HEK293 (cell line): ENCODE measurements at regions not wholly inside any gene's neighbourhood (a gene's known extent, or its start where the extent isn't known, plus 50 kb on each side); places are given as distances from the start of the nearest gene placed in this dataset.

Experiments used
- CTCF ChIA-PET: fragments of 350-600 bp; formaldehyde crosslinking; extraction: SDS; loops from one replicate; lab custom pipeline; 2021; ENCODE audit warnings: antibody characterized with exemption; lab: Yijun Ruan, JAX
- POLR2A ChIA-PET: fragments of 300-600 bp; formaldehyde crosslinking; extraction: SDS; loops from one replicate; lab custom pipeline; 2020; ENCODE audit warnings: antibody characterized with exemption, inconsistent platforms; lab: Yijun Ruan, JAX
- H3K27ac ChIP-seq: fragments of 200-500 bp; sonication (Bioruptor generic); 2 replicates; pipeline ENCODE4 v1.5.1; 2014; ENCODE audit warnings: low read depth, low read length, control low read depth, inconsistent platforms; ENCODE audit errors: extremely low read depth
- H3K36me3 ChIP-seq, 2 experiments: fragments of 200-500 bp in 1 of 2; sonication (Bioruptor generic) in 1 of 2; 1 replicate in 1 of 2; 2 replicates in 1 of 2; pipeline ENCODE4 v1.5.1; 2014 to 2017; ENCODE audit warnings: inconsistent platforms in 2 of 2, low read length in 2 of 2; ENCODE audit not compliant: control insufficient read depth in 2 of 2, insufficient read depth in 1 of 2
- H3K4me1 ChIP-seq: fragments of 200-500 bp; sonication (Bioruptor generic); 2 replicates; pipeline ENCODE4 v1.5.1; 2014; ENCODE audit warnings: mild to moderate bottlenecking, low read length, inconsistent platforms; ENCODE audit not compliant: control insufficient read depth, insufficient read depth
- H3K4me3 ChIP-seq: 2 replicates; pipeline ENCODE4 v1.5.1; 2011; ENCODE audit warnings: low read depth, mild to moderate bottlenecking, control low read depth, low read length, moderate library complexity
- H3K9me3 ChIP-seq: fragments of 200-500 bp; sonication (Bioruptor generic); 2 replicates; pipeline ENCODE4 v1.5.1; 2014; ENCODE audit warnings: low read depth, low read length, inconsistent platforms; ENCODE audit not compliant: control insufficient read depth, insufficient read depth
- FEZF1 ChIP-seq: fragments of 450-650 bp; formaldehyde crosslinking; IDR thresholded peaks from 2 replicates; pipeline ENCODE4 v1.5.1; 2016; ENCODE audit warnings: missing biosample characterization, missing genetic modification characterization
- HOXA7 ChIP-seq: sonication (generic); formaldehyde crosslinking; IDR thresholded peaks from 2 replicates; pipeline ENCODE4 v1.8.1; 2022; ENCODE audit warnings: missing genetic modification reagents, borderline replicate concordance
- KLF16 ChIP-seq: fragments of 450-650 bp; formaldehyde crosslinking; IDR thresholded peaks from 2 replicates; pipeline ENCODE4 v1.5.1; 2017; ENCODE audit warnings: missing biosample characterization, missing genetic modification characterization
- REPIN1 ChIP-seq: fragments of 450-650 bp; formaldehyde crosslinking; IDR thresholded peaks from 2 replicates; pipeline ENCODE4 v1.5.1; 2017; ENCODE audit warnings: missing biosample characterization, missing genetic modification characterization, low read depth
- YY1 ChIP-seq: fragments of 450-650 bp; formaldehyde crosslinking; IDR thresholded peaks from 2 replicates; pipeline ENCODE4 v1.5.1; 2018; ENCODE audit warnings: missing biosample characterization, missing genetic modification characterization
- ZBTB17 ChIP-seq: fragments of 450-650 bp; formaldehyde crosslinking; IDR thresholded peaks from 2 replicates; pipeline ENCODE4 v1.5.1; 2016; ENCODE audit warnings: missing biosample characterization, missing genetic modification characterization
- ZFP3 ChIP-seq: fragments of 450-650 bp; formaldehyde crosslinking; IDR thresholded peaks from 2 replicates; pipeline ENCODE4 v1.5.1; 2016; ENCODE audit warnings: low read depth, missing biosample characterization, missing genetic modification characterization
- ZNF121 ChIP-seq: fragments of 450-650 bp; formaldehyde crosslinking; IDR thresholded peaks from 2 replicates; pipeline ENCODE4 v1.5.1; 2016; ENCODE audit warnings: missing biosample characterization, missing genetic modification characterization
- ZNF133 ChIP-seq: fragments of 450-650 bp; formaldehyde crosslinking; IDR thresholded peaks from 2 replicates; pipeline ENCODE4 v1.5.1; 2016; ENCODE audit warnings: missing biosample characterization, missing genetic modification characterization
- ZNF155 ChIP-seq: fragments of 450-650 bp; formaldehyde crosslinking; IDR thresholded peaks from 2 replicates; pipeline ENCODE4 v1.5.1; 2016; ENCODE audit warnings: missing biosample characterization, missing genetic modification characterization
- ZNF23 ChIP-seq: fragments of 450-650 bp; formaldehyde crosslinking; IDR thresholded peaks from 2 replicates; pipeline ENCODE4 v1.5.1; 2016; ENCODE audit warnings: missing biosample characterization, missing genetic modification characterization, borderline replicate concordance
- ZNF266 ChIP-seq: fragments of 450-650 bp; formaldehyde crosslinking; IDR thresholded peaks from 2 replicates; pipeline ENCODE4 v1.5.1; 2016; ENCODE audit warnings: missing biosample characterization, missing genetic modification characterization, low read depth
- ZNF302 ChIP-seq: fragments of 450-650 bp; formaldehyde crosslinking; IDR thresholded peaks from 2 replicates; pipeline ENCODE4 v1.5.1; 2016; ENCODE audit warnings: missing biosample characterization, missing genetic modification characterization, low read depth
- ZNF311 ChIP-seq: fragments of 450-650 bp; formaldehyde crosslinking; IDR thresholded peaks from 2 replicates; pipeline ENCODE4 v1.5.1; 2017; ENCODE audit warnings: missing biosample characterization, missing genetic modification characterization, borderline replicate concordance
- ZNF391 ChIP-seq: fragments of 450-650 bp; formaldehyde crosslinking; IDR thresholded peaks from 2 replicates; pipeline ENCODE4 v1.5.1; 2016; ENCODE audit warnings: low read depth, missing biosample characterization, missing genetic modification characterization, borderline replicate concordance
- ZNF394 ChIP-seq: fragments of 450-650 bp; formaldehyde crosslinking; IDR thresholded peaks from 2 replicates; pipeline ENCODE4 v1.5.1; 2016; ENCODE audit warnings: missing biosample characterization, missing genetic modification characterization, mild to moderate bottlenecking, moderate library complexity, borderline replicate concordance
- ZNF521 ChIP-seq: fragments of 450-650 bp; formaldehyde crosslinking; IDR thresholded peaks from 2 replicates; pipeline ENCODE4 v1.5.1; 2017; ENCODE audit warnings: missing biosample characterization, mild to moderate bottlenecking, missing genetic modification characterization
- ZNF548 ChIP-seq: fragments of 450-650 bp; formaldehyde crosslinking; IDR thresholded peaks from 2 replicates; pipeline ENCODE4 v1.5.1; 2016; ENCODE audit warnings: missing biosample characterization, missing genetic modification characterization
- ZNF596 ChIP-seq: fragments of 450-650 bp; IDR thresholded peaks from 2 replicates; pipeline ENCODE4 v1.5.0; 2018; ENCODE audit warnings: missing biosample characterization, mild to moderate bottlenecking, missing genetic modification characterization, moderate library complexity
- ZNF664 ChIP-seq: fragments of 450-650 bp; formaldehyde crosslinking; IDR thresholded peaks from 2 replicates; pipeline ENCODE4 v1.5.1; 2016; ENCODE audit warnings: missing biosample characterization, missing genetic modification characterization
- ZNF701 ChIP-seq: fragments of 450-650 bp; formaldehyde crosslinking; IDR thresholded peaks from 2 replicates; pipeline ENCODE4 v1.5.1; 2016; ENCODE audit warnings: missing biosample characterization, missing genetic modification characterization
- ZNF747 ChIP-seq: fragments of 450-650 bp; formaldehyde crosslinking; IDR thresholded peaks from 2 replicates; pipeline ENCODE4 v1.5.1; 2016; ENCODE audit warnings: missing biosample characterization, missing genetic modification characterization
- ZSCAN23 ChIP-seq: fragments of 450-650 bp; formaldehyde crosslinking; IDR thresholded peaks from 2 replicates; pipeline ENCODE4 v1.5.1; 2016; ENCODE audit warnings: missing biosample characterization, missing genetic modification characterization
- TF ChIP-seq, protein P1 (sequence below): fragments of 450-650 bp; formaldehyde crosslinking; IDR thresholded peaks from 2 replicates; pipeline ENCODE4 v1.5.1; 2017; ENCODE audit warnings: missing biosample characterization, missing genetic modification characterization
- TF ChIP-seq, protein P2 (sequence below): fragments of 450-650 bp; formaldehyde crosslinking; IDR thresholded peaks from 2 replicates; pipeline ENCODE4 v1.5.1; 2016; ENCODE audit warnings: missing biosample characterization, missing genetic modification characterization
- TF ChIP-seq, protein P3 (sequence below): fragments of 450-650 bp; formaldehyde crosslinking; IDR thresholded peaks from 2 replicates; pipeline ENCODE4 v1.5.1; 2016; ENCODE audit warnings: missing biosample characterization, missing genetic modification characterization

DNA sequence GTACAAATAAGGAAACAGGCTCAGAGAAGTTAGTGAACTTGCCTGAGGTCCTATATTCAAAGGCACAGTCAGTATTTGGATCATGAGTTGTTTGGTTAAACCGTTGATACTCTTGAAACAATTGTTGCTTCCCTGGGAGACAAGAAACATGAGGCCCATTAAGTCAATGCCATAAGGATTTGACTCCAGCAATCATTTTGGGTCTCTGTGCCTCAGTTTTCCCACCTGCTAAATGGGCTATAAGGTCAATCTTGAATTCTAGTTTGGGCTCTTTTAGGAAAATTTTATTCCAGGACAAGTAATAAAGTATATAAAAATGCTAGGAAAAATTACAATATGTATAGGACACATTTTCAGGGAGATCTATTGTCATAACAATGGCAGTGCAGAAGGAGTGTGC, 202.1 kb downstream of the TMEM26 start (continued):
- TF ChIP-seq, protein P1, sequence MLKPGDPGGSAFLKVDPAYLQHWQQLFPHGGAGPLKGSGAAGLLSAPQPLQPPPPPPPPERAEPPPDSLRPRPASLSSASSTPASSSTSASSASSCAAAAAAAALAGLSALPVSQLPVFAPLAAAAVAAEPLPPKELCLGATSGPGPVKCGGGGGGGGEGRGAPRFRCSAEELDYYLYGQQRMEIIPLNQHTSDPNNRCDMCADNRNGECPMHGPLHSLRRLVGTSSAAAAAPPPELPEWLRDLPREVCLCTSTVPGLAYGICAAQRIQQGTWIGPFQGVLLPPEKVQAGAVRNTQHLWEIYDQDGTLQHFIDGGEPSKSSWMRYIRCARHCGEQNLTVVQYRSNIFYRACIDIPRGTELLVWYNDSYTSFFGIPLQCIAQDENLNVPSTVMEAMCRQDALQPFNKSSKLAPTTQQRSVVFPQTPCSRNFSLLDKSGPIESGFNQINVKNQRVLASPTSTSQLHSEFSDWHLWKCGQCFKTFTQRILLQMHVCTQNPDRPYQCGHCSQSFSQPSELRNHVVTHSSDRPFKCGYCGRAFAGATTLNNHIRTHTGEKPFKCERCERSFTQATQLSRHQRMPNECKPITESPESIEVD (tag by site-specific recombination): no peak

DNA sequence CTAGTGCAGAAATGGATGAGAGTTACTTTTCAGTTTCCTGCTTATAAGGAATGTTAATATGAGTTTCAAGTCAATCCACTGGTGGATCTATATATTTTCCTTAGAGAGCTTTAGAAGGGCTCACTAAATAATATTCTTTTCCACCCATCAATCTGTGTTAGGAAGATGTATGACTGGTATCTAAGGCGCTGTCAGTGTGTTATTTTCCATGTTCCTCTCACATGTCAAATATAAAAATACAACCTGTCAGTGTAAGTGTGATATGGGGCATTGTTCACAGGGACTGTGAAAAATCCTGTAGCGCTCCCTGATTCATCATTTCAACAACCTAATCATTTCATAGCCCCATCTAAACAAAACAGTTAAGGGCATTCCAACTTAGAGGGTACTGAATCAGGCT, 203.1 kb downstream of the TMEM26 start:
- TF ChIP-seq ZNF121 (tag by site-specific recombination) (no peak), ZNF302 (tag by site-specific recombination) (no peak), ZNF548 (tag by site-specific recombination) (no peak), ZNF747 (tag by site-specific recombination) (no peak), KLF16 (tag by site-specific recombination) (no peak), HOXA7 (CRISPR knock-in tag) (no peak)
- ChIA-PET POLR2A (no interaction called here), CTCF (no interaction called here)
- H3K4me1 ChIP-seq: no peaks in the 10 kb centered on the region
- no peak overlapping the region for H3K27ac ChIP-seq
- no peaks in the 10 kb centered on the region for H3K36me3 ChIP-seq
- H3K9me3 ChIP-seq: no peaks in the 10 kb centered on the region
- H3K4me3 ChIP-seq: no peak overlapping the region

DNA sequence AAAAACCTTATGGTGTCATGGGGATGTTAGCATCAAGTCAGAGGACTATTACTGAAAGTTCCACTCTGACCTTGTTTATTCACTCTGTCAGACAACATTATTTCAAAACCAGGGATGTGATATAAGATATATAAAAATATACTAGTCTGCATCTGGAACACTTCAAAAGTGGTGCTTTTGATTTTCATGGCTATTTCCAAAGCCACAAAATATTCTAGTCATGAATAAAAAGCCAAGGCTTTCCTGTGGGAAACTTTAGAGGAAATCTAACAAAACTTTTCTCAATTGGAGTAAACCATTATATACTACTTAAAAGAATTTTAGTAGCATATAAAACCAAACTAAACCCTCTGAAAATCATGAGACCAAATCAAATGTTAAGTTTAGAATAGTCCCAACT, 205.2 kb downstream of the TMEM26 start:
- TF ChIP-seq ZNF664 (tag by site-specific recombination) (no peak), ZNF133 (tag by site-specific recombination) (no peak), ZNF23 (tag by site-specific recombination) (no peak), FEZF1 (tag by site-specific recombination) (no peak), YY1 (tag by site-specific recombination) (no peak), ZNF394 (tag by site-specific recombination) (no peak), ZSCAN23 (tag by site-specific recombination) (no peak), ZNF596 (tag by site-specific recombination) (no peak), ZFP3 (tag by site-specific recombination) (no peak)
- TF ChIP-seq, protein P2, sequence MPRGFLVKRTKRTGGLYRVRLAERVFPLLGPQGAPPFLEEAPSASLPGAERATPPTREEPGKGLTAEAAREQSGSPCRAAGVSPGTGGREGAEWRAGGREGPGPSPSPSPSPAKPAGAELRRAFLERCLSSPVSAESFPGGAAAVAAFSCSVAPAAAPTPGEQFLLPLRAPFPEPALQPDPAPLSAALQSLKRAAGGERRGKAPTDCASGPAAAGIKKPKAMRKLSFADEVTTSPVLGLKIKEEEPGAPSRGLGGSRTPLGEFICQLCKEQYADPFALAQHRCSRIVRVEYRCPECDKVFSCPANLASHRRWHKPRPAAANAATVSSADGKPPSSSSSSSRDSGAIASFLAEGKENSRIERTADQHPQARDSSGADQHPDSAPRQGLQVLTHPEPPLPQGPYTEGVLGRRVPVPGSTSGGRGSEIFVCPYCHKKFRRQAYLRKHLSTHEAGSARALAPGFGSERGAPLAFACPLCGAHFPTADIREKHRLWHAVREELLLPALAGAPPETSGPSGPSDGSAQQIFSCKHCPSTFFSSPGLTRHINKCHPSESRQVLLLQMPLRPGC (tag by site-specific recombination): no peak
- ChIA-PET CTCF (no interaction called here), POLR2A (no interaction called here)
- Histone ChIP-seq H3K4me1 (no peaks in the 10 kb centered on the region), H3K4me3 (no peak overlapping the region), H3K36me3 (no peaks in the 10 kb centered on the region), H3K9me3 (no peaks in the 10 kb centered on the region), H3K27ac (no peak overlapping the region)

DNA sequence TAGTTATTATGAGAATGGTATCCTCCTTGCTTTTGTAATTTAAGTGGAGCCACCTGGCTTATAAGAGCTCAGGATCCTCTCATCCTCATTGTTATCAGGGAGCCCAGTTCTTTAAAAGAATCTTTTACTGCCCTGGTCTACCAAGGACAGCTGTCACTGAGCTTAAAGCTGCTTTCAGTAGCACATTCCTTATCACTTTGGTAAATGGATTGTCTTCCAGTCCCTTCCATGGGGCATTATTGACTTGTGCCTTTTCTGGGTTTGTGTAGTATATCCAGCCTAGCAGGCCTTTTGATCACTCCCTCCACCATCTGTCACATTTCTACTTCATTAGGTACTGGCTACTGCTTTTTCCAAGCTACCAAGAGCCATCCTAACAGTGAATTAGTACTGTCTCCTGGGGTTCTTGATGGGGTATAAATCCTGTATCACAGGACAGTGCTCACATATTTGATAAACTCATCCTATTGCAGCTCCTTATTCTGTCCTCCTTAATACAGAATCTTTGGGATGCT, 208.9 kb downstream of the TMEM26 start:
- no peak overlapping the region for H3K27ac ChIP-seq
- H3K9me3 ChIP-seq: no peaks in the 10 kb centered on the region
- no peak for TF ChIP-seq ZBTB17 (tag by site-specific recombination)
- no peak for TF ChIP-seq ZNF155 (tag by site-specific recombination)
- no peak for TF ChIP-seq REPIN1
- no peak for TF ChIP-seq ZNF311 (tag by site-specific recombination)
- TF ChIP-seq ZNF747 (tag by site-specific recombination): no peak
- no peak for TF ChIP-seq ZNF521 (tag by site-specific recombination)
- TF ChIP-seq ZNF391 (tag by site-specific recombination): no peak
- no peak for TF ChIP-seq ZNF701 (tag by site-specific recombination)
- TF ChIP-seq FEZF1 (tag by site-specific recombination): no peak
- no peak for TF ChIP-seq ZNF266 (tag by site-specific recombination)
- TF ChIP-seq, protein P3, sequence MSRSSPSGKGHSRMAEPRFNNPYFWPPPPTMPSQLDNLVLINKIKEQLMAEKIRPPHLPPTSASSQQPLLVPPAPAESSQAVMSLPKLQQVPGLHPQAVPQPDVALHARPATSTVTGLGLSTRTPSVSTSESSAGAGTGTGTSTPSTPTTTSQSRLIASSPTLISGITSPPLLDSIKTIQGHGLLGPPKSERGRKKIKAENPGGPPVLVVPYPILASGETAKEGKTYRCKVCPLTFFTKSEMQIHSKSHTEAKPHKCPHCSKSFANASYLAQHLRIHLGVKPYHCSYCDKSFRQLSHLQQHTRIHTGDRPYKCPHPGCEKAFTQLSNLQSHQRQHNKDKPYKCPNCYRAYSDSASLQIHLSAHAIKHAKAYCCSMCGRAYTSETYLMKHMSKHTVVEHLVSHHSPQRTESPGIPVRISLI (tag by site-specific recombination): no peak
- H3K4me3 ChIP-seq: no peak overlapping the region
- ChIA-PET POLR2A (no interaction called here), CTCF (interaction anchor here (0.5 to 0.6 kb wide), 2 partner anchors 73 to 239 kb away, joined by 4 to 6 read pairs; no protein-coding TSS in a partner anchor)
- no peaks in the 10 kb centered on the region for H3K36me3 ChIP-seq
- no peaks in the 10 kb centered on the region for H3K4me1 ChIP-seq
